HG03521 (cell line): ENCODE measurements at regions not wholly inside any gene's neighbourhood (a gene's known extent, or its start where the extent isn't known, plus 50 kb on each side); places are given as distances from the start of the nearest gene placed in this dataset.
"Not testable (repeated sequence)": the region's sequence is repeated elsewhere in the genome, so short reads cannot be mapped to it uniquely, and the experiment has no call there.

Experiments
- ATAC-seq: cut with Tn5 transposase; IDR thresholded peaks from one replicate; pipeline ENCODE4 v1.9.1; 2021; ENCODE audit warnings: mild to moderate bottlenecking, moderate library complexity; ENCODE audit not compliant: unreplicated experiment

- ATAC-seq = no peak
These were observed 123.6 kb upstream of the ZNF608 start for GRCh38 chr5:124870070-124870469.

GRCh38 chr5:124871303-124871702, 124.9 kb upstream of the ZNF608 start:
- no peak for ATAC-seq

- ATAC-seq = no peak
These were observed 125.6 kb upstream of the ZNF608 start for GRCh38 chr5:124872086-124872485.

GRCh38 chr5:124872615-124873014, 126.2 kb upstream of the ZNF608 start:
- ATAC-seq = no peak

- ATAC-seq = no peak
These were observed 126.7 kb upstream of the ZNF608 start for GRCh38 chr5:124873188-124873587.

GRCh38 chr5:124873713-124874112, 127.3 kb upstream of the ZNF608 start:
- no peak for ATAC-seq

- no peak for ATAC-seq
These were observed 130.1 kb upstream of the ZNF608 start for GRCh38 chr5:124876566-124876965.

GRCh38 chr5:124876983-124877382, 130.5 kb upstream of the ZNF608 start:
- no peak for ATAC-seq

GRCh38 chr5:124877501-124878146, 131.2 kb upstream of the ZNF608 start:
- no peak for ATAC-seq

- ATAC-seq = no peak
These were observed 132.3 kb upstream of the ZNF608 start for GRCh38 chr5:124878583-124879342.

GRCh38 chr5:124880903-124881697, 134.7 kb upstream of the ZNF608 start:
- no peak for ATAC-seq

- ATAC-seq = no peak
These were observed 137.2 kb upstream of the ZNF608 start for GRCh38 chr5:124883681-124884080.

- no peak for ATAC-seq
These were observed 137.7 kb upstream of the ZNF608 start for GRCh38 chr5:124884114-124884513.

GRCh38 chr5:124885490-124885889, 139.1 kb upstream of the ZNF608 start:
- ATAC-seq = no peak

- no peak for ATAC-seq
These were observed 140.8 kb upstream of the ZNF608 start for GRCh38 chr5:124887223-124887622.

- no peak for ATAC-seq
These were observed 141.6 kb upstream of the ZNF608 start for GRCh38 chr5:124888050-124888506.

- ATAC-seq = no peak
These were observed 142.4 kb upstream of the ZNF608 start for GRCh38 chr5:124888622-124889485.

- no peak for ATAC-seq
These were observed 143.0 kb upstream of the ZNF608 start for GRCh38 chr5:124889486-124889825.

GRCh38 chr5:124889850-124890249, 143.4 kb upstream of the ZNF608 start:
- ATAC-seq = no peak

- ATAC-seq = not testable (repeated sequence)
These were observed 144.0 kb upstream of the ZNF608 start for GRCh38 chr5:124890442-124890841.

GRCh38 chr5:124891179-124891578, 144.7 kb upstream of the ZNF608 start:
- ATAC-seq = no peak
